Tibial nerve (tissue), 4 donors: ENCODE measurements at regions not wholly inside any gene's neighbourhood (a gene's known extent, or its start where the extent isn't known, plus 50 kb on each side); places are given as distances from the start of the nearest gene placed in this dataset.

Experiments
- EP300 ChIP-seq, 2 donors: sonication (generic); formaldehyde crosslinking; IDR thresholded peaks; one replicate each; pipeline ENCODE4 v1.6.1; 2017; ENCODE audit warnings: antibody characterized with exemption in 2 of 2, mild to moderate bottlenecking in 1 of 2
- POLR2A ChIP-seq, 2 donors: fragments of 450-650 bp; IDR thresholded peaks; one replicate each; pipeline ENCODE4 v1.6.1; 2017; ENCODE audit warnings: antibody characterized with exemption in 2 of 2, mild to moderate bottlenecking in 2 of 2, moderate library complexity in 2 of 2
- TF ChIP-seq, protein P1 (sequence below), 5 experiments: fragments of 200-600 bp in 3 of 5; fragments of 450-650 bp in 2 of 5; sonication (generic) in 3 of 5; IDR thresholded peaks; one replicate each; pipeline ENCODE4 v1.5.1; 2016 to 2019; ENCODE audit warnings: antibody characterized with exemption in 5 of 5, mild to moderate bottlenecking in 3 of 5, moderate library complexity in 2 of 5

DNA sequence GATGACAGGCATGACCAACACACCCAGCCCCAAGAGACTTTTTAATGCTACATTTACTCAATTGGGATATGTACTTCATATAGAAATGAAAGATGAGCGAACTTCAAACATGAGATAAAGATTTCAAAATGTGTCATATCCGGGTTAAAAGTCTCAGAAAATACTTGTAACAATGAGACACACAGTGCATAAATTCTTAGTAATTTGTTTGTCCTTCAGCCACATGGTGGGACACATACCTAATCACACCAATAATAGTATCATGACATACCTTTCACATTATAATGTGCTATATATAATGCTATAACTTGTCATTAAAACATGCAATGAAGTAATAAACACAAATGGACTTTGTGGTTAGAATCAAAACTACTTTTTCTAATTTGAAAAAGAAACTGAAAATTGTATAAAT lies 204.7 kb upstream of the RFX3 start:
- TF ChIP-seq, protein P1, sequence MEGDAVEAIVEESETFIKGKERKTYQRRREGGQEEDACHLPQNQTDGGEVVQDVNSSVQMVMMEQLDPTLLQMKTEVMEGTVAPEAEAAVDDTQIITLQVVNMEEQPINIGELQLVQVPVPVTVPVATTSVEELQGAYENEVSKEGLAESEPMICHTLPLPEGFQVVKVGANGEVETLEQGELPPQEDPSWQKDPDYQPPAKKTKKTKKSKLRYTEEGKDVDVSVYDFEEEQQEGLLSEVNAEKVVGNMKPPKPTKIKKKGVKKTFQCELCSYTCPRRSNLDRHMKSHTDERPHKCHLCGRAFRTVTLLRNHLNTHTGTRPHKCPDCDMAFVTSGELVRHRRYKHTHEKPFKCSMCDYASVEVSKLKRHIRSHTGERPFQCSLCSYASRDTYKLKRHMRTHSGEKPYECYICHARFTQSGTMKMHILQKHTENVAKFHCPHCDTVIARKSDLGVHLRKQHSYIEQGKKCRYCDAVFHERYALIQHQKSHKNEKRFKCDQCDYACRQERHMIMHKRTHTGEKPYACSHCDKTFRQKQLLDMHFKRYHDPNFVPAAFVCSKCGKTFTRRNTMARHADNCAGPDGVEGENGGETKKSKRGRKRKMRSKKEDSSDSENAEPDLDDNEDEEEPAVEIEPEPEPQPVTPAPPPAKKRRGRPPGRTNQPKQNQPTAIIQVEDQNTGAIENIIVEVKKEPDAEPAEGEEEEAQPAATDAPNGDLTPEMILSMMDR (IDR thresholded peaks at IDR 0.05), result no peak
- TF ChIP-seq POLR2A (IDR thresholded peaks at IDR 0.05), result no peak
- TF ChIP-seq EP300 (IDR thresholded peaks at IDR 0.05), result no peak
